IPS DF 4.7 (cell line): ENCODE measurements at regions not wholly inside any gene's neighbourhood (a gene's known extent, or its start where the extent isn't known, plus 50 kb on each side); places are given as distances from the start of the nearest gene placed in this dataset.
"Not testable (repeated sequence)": the region's sequence is repeated elsewhere in the genome, so short reads cannot be mapped to it uniquely, and the experiment has no call there.

Experiments
- DNase-seq: peaks from one replicate; pipeline ENCODE4 v3.0.0-alpha.2; 2013; ENCODE audit warnings: low spot score; ENCODE audit errors: extremely low read depth

DNA sequence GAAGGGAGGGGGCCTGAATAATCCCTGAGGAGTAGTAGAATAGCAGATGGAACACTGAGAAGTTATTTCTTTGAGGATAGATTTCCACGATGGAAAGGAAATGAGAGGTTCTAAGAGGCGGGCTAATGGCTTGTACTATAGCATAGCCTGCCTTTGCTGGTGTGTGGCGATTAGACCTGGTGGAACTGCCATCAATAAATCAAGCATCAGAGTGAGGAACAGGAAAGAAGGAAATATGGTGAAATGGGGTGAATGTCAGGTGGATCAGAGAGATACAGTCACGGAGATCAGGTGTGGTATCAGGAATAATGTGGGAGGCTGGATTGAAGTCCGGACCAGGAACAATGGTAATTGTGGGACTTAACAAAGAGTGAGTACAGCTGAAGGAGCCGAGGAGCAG lies 668.6 kb downstream of the SUCLG1 start:
- not testable (repeated sequence) for DNase-seq

- DNase-seq, result not testable (repeated sequence)
These were observed 669.4 kb downstream of the SUCLG1 start for GRCh38 chr2:83789674-83790073.

DNA sequence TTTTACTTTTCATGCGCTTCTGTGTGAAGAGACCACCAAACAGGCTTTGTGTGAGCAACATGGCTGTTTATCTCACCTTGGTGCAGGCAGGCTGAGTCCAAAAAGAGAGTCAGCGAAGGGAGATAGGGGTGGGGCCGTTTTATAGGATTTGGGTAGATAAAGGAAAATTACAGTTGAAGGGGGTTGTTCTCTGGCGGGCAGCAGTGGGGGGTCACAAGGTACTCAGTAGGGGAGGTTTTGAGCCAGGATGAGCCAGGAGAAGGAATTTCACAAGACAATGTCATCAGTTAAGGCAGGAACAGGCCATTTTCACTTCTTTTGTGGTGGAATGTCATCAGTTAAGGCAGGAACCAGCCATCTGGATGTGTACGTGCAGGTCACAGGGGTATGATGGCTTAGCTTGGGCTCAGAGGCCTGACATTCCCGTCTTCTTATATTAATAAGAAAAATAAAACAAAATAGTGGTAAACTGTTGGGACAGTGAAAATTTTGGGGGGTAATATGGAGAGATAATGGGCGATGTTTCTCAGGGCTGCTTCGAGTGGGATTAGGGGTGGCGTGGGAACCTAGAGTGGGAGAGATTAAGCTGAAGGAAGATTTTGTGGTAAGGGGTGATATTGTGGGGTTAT lies 670.0 kb downstream of the SUCLG1 start:
- not testable (repeated sequence) for DNase-seq

DNA sequence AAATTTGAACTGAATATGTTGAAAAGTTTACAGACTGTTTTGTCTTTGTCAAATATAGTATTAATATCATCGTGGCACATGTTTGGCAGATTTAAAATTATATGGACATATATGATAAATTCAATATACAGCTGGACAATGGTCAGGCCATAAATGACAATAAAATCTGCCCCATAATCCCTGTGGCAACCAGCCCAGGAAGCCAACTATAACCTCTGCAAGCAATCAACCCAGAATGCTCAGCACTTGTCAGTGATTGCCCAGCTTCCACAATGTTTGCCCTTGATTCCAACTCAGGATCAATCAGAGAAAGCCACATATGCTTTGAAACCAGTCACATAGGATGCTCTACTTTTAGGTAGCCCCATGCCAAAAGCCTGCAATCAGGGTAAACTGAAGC lies 671.9 kb downstream of the SUCLG1 start:
- DNase-seq, result no peak

DNA sequence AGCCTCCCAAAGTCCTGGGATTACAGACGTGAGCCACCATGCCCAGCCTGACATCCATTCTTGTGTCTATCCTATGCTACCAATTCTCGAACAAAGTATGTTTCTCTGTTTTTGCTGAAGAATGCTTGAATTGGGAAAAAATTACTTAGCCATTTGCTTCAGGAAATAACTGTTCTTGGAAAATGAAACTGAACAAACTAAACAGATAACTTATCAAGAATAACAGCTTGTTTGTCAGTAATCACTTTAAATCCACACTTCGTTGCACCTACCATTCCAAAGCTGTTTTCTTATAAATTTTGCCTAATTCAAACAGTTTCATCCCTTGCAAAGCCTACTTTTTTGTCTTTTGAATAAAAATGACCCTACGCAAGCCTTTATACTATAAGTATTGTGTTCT lies 672.9 kb downstream of the SUCLG1 start:
- no peak for DNase-seq

DNA sequence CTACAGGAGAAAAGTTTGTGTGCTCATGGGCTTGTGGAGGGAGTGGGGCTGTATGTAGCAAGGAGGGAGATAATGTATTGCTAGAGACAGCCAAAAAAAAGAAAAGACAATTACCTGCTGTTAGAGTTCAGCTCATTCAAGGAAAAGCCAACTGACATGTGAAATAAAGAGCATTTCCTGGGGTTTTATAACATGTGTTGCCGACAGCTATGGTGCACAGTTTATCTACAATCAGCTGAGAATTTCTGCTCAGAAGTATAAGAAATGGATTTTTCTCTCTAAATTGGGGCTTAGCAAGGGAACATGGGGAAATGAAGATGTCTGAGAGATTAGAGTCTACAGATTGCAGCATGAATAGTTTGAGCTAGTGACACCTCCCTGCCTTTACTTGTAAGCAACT lies 674.1 kb downstream of the SUCLG1 start:
- no peak for DNase-seq

DNA sequence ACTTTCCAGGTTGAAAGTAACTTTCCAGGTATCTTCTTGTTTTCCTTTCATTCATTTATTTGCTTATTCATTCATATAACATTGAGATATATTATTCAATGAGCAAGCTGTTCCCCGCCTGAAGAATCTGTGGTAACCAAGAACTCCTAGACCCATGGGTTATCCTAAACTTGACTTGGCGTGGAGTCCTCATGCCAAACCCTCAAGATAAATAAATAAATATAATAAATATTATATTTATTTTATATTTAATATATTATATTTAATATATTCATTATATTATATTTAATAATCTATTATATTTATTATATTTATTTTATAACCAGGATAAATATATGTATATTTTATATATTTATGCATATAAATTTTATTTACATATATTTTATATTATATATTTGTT lies 674.8 kb downstream of the SUCLG1 start:
- DNase-seq, result no peak

- no peak for DNase-seq
These were observed 677.0 kb downstream of the SUCLG1 start for GRCh38 chr2:83782122-83782521.

GRCh38 chr2:83764447-83765005 lies 694.6 kb downstream of the SUCLG1 start:
- DNase-seq, result no peak

DNA sequence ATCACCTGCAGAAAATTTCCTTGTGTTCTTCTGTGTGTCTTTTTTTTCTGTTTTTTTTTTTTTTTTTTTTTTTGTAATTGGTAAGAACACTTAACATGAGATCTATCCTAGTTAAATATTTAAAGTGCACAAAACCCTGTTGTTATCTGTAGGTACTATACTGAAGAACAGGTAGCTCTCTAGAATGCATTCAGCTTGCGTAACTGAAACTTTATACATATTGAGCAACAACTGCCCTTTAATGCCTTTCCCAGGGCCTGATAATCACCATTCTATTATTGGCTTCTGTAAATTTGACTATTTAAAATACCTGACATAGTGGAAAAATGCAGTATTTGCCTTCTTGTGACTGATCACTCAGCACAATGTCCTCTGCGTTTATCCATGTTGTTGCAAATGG lies 701.8 kb downstream of the SUCLG1 start:
- DNase-seq, result no peak

GRCh38 chr2:83756219-83756618 lies 702.9 kb downstream of the SUCLG1 start:
- no peak for DNase-seq

- no peak for DNase-seq
These were observed 711.9 kb downstream of the SUCLG1 start for GRCh38 chr2:83747141-83747540.

DNA sequence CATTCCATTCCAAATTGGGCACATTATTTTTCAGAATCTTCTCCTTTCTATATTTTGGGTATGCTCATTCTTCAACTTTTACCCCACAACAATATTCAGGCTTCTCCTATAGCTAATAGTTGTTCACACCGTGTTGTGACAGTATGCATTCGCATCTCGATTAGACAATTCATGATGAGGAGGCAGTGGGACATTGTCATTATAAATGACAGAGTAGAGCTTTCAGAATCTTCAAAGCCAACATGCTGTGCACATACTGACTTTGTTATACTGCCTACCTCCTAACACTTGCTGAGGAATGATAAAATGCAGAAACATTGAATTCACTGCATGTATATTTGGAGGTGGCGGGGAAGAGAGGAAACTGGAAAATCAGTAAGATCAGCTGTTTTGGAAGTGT lies 714.2 kb downstream of the SUCLG1 start:
- DNase-seq, result no peak

DNA sequence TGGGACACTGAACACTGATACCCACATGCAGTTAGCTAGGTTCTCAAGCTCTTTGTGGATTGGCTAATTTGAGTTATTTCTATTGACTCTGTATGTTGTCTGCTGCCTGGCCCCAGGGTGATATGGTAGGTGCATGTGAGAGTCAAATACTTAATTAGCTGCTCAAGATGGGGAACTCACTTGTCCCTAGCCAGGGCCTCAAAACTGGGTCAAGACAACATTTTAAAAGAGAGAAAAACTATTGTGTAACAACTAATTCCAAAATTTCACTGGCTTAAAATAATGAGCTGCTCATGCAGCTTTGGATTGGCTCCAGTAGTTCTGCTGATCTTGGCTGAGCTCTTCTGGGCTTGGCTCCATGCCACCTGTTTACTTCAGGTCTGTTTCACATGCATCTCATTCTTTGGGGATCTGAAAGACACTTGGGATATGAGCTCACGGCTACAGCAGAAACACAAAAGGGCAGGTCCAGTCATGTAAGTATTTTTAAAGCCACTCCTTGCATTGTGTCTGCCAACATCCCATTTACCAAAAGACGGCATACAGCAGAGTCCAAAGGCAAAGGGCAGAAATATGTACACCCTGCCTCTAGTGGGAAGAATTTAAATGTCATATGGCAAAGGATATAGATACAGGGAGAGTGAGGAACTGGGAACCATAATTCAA lies 716.8 kb downstream of the SUCLG1 start:
- DNase-seq, result no peak

DNA sequence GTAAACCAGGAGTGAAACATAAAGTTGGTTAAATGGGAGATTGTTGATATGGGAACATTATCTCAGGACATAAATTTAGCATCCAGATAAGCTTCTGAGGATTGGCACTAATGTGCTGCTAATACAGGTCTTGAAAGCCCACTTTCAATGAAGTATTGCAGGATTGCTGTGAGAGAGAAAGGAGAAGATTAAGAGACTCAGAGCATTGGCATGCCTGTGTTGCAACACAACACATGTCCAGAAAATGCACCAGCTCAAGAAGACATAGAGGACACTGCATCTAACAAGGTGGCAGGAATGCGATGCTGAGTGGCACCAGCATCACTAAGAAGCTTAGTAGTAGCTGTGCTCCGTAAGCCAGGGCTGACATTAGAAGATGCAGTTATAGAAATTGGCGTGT lies 728.9 kb downstream of the SUCLG1 start:
- DNase-seq, result no peak

GRCh38 chr2:83725735-83726134 lies 733.3 kb downstream of the SUCLG1 start:
- DNase-seq, result no peak

DNA sequence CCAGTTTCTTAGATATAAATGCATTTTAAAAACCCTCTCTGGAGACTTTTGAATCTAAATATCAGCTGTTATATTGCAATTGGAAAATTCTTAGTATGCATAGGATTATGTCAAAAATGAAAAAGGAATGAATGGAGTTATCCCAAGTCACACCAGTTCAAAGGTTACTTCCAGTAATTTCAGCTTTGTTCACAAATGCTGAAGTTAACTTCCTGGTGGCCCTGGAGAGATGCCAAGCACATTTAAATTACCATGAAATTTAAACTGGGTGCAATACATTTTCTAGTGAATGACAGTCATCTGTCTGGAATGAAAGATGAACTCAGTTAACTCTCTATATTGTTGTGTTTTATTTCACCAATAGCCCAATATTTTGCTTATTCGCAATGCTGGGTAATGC lies 753.9 kb downstream of the SUCLG1 start:
- DNase-seq, result no peak

- no peak for DNase-seq
These were observed 755.5 kb downstream of the SUCLG1 start for GRCh38 chr2:83703598-83703997.

GRCh38 chr2:83696838-83697237 lies 762.2 kb downstream of the SUCLG1 start:
- no peak for DNase-seq

DNA sequence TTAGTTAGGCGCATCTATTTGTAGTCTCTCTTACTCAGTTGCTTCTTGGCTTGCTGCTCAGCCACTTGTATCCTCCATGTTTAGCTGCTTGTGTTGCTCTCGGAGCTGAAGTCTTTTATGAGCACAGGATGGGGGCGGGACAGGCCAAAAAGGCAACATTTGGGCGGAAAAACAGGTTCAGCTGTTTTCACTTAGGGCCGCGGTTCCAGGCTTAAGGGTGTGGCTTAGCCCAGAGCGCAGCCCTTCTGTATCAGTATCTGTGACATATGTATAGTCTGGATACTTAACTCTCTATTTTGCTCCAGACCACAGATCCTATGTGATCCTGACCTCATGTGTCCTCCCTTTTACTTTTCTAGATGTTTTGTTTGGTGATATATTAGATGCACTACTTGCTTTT lies 763.5 kb downstream of the SUCLG1 start:
- no peak for DNase-seq

GRCh38 chr2:83695037-83695436 lies 764.0 kb downstream of the SUCLG1 start:
- no peak for DNase-seq

- DNase-seq, result no peak
These were observed 769.7 kb downstream of the SUCLG1 start for GRCh38 chr2:83689402-83689801.

DNA sequence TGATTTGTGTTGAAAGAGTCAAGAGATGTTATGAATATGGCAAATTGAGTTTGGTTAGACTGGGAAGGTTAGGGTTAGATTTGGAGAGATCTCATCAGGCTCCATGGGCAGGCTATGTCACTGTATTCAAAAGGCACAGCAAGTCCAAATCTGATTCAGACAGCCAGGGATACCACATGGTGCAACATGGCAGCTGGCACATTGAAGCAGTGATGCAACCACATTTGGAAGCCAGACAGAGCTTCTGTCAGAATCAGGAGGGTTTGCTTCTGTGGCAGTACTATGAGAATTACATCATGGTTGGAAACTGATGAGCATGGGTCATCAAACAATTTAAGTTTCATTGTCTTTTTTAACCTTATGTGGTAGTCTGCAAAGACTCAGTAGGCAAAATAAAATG lies 772.2 kb downstream of the SUCLG1 start:
- DNase-seq, result no peak
